K562 (cell line): ENCODE measurements at regions not wholly inside any gene's neighbourhood (a gene's known extent, or its start where the extent isn't known, plus 50 kb on each side); places are given as distances from the start of the nearest gene placed in this dataset.

Experiments
- ATAC-seq: fragments of 200-7000 bp; cut with Tn5 transposase; 3 replicates; pipeline ENCODE4 v1.9.1; 2020; ENCODE audit warnings: moderate library complexity
- BruUV-seq: library from RNA; stranded (reverse); fragments of 400-500 nt; replicated peaks from 2 replicates; lab custom pipeline; 2021; lab: Mats Ljungman, UMichigan
- CTCF ChIA-PET: fragments of 300-600 bp; formaldehyde crosslinking; extraction: SDS; loops from one replicate; lab custom pipeline; 2021; ENCODE audit warnings: low intra/inter-chr PET ratio; lab: Yijun Ruan, JAX
- POLR2A ChIA-PET: fragments of 300-600, 350-650 bp; sonication (Branson Sonifier 250); formaldehyde crosslinking; extraction: SDS; loops from one replicate; lab custom pipeline; 2021; ENCODE audit warnings: antibody characterized with exemption, inconsistent platforms; lab: Yijun Ruan, JAX
- DNase-seq, 4 experiments: peaks; one replicate each; pipeline versions ENCODE4 v3.0.0 to v3.0.0-alpha.2; 2011 to 2018; ENCODE audit warnings: low spot score in 3 of 4, mixed read lengths in 3 of 4; ENCODE audit errors: extremely low read depth in 1 of 4
- FAIRE-seq: peaks from 2 replicates; lab custom pipeline; 2011; peaks lifted over from hg19 to GRCh38; lab: Jason Lieb, UNC
- H2AFZ ChIP-seq: 2 replicates; pipeline ENCODE4 v1.6.0; 2011; ENCODE audit warnings: low read depth, low read length, control low read depth, inconsistent platforms
- H3K27ac ChIP-seq: fragments of 200-600 bp; 3 replicates; pipeline ENCODE4 v1.8.0; 2011; ENCODE audit warnings: low read depth, mild to moderate bottlenecking, control low read depth, inconsistent platforms, low read length, moderate library complexity, mixed read lengths; ENCODE audit errors: extremely low read depth
- H3K27me3 ChIP-seq, 2 experiments: fragments of 300-600 bp in 1 of 2; 2 replicates in 1 of 2; 3 replicates in 1 of 2; pipeline versions ENCODE4 v1.6.0 to v1.8.0; 2011; ENCODE audit warnings: inconsistent platforms in 2 of 2, low read length in 2 of 2, mild to moderate bottlenecking in 1 of 2, mixed read lengths in 1 of 2, moderate library complexity in 1 of 2; ENCODE audit not compliant: control insufficient read depth in 2 of 2, insufficient read depth in 2 of 2
- H3K36me3 ChIP-seq: fragments of 300-600 bp; 3 replicates; pipeline ENCODE4 v1.8.0; 2011; ENCODE audit warnings: mild to moderate bottlenecking, low read length, inconsistent platforms; ENCODE audit not compliant: control insufficient read depth, insufficient read depth
- H3K4me1 ChIP-seq, 2 experiments: fragments of 200-600 bp in 1 of 2; replicated peaks in 1 of 2; 2 replicates in 1 of 2; 3 replicates in 1 of 2; pipeline versions ENCODE4 v1.5.1 to v1.8.0; 2011; ENCODE audit warnings: inconsistent platforms in 2 of 2, low read length in 2 of 2, mild to moderate bottlenecking in 1 of 2, mixed read lengths in 1 of 2, moderate library complexity in 1 of 2; ENCODE audit not compliant: control insufficient read depth in 2 of 2, insufficient read depth in 2 of 2
- H3K4me2 ChIP-seq: 2 replicates; pipeline ENCODE4 v1.6.1; 2011; ENCODE audit warnings: low read length, control low read depth, inconsistent platforms, mixed read lengths; ENCODE audit not compliant: insufficient read depth
- H3K4me3 ChIP-seq: fragments of 200-600 bp; sonication (generic), shearing (Covaris generic); 2 replicates; pipeline ENCODE4 v1.5.1; 2016; ENCODE audit warnings: control low read depth, inconsistent platforms
- H3K79me2 ChIP-seq: fragments of 200-600 bp; 3 replicates; pipeline ENCODE4 v1.8.0; 2011; ENCODE audit warnings: low read length, inconsistent platforms; ENCODE audit not compliant: control insufficient read depth, insufficient read depth
- H3K9ac ChIP-seq, 2 experiments: 2 replicates each; pipeline versions ENCODE4 v1.6.0 to v1.6.1; 2011; ENCODE audit warnings: low read depth in 2 of 2, low read length in 2 of 2, control low read depth in 1 of 2, inconsistent platforms in 1 of 2, mild to moderate bottlenecking in 1 of 2, mixed read lengths in 1 of 2; ENCODE audit not compliant: insufficient read depth in 1 of 2
- H3K9me1 ChIP-seq: one replicate; pipeline ENCODE4 v1.6.0; 2011; ENCODE audit warnings: inconsistent platforms, mild to moderate bottlenecking, low read length, moderate library complexity; ENCODE audit not compliant: control insufficient read depth, insufficient read depth
- H3K9me3 ChIP-seq: replicated peaks from 2 replicates; pipeline ENCODE4 v1.5.1; 2011; ENCODE audit warnings: low read depth, low read length, inconsistent platforms; ENCODE audit not compliant: control insufficient read depth, insufficient read depth
- H4K20me1 ChIP-seq: replicated peaks from 2 replicates; pipeline ENCODE4 v1.6.1; 2011; ENCODE audit warnings: low read length, inconsistent platforms, mixed read lengths; ENCODE audit not compliant: control insufficient read depth, insufficient read depth
- ESRRB ChIP-seq: fragments of 250-450 bp; sonication (Bioruptor Pico); IDR thresholded peaks from 2 replicates; pipeline ENCODE4 v1.5.0; 2020; ENCODE audit warnings: mild to moderate bottlenecking, moderate library complexity, borderline replicate concordance
- HOXB6 ChIP-seq: fragments of 250-450 bp; sonication (Bioruptor Pico); IDR thresholded peaks from 2 replicates; pipeline ENCODE4 v1.5.1; 2022; ENCODE audit warnings: mild to moderate bottlenecking, borderline replicate concordance
- SMAD3 ChIP-seq: fragments of 450-650 bp; formaldehyde crosslinking; conservative IDR thresholded peaks from 2 replicates; pipeline ENCODE4 v1.4.0; 2020; ENCODE audit warnings: mild to moderate bottlenecking
- TAF15 ChIP-seq: fragments of 200-400 bp; formaldehyde crosslinking; IDR thresholded peaks from 2 replicates; pipeline ENCODE4 v1.6.1; 2017; ENCODE audit warnings: mild to moderate bottlenecking, low read depth, low read length, moderate library complexity
- ZBTB33 ChIP-seq: sonication (generic); formaldehyde crosslinking; IDR thresholded peaks from 2 replicates; pipeline ENCODE4 v1.8.1; 2023; ENCODE audit warnings: mild to moderate bottlenecking, missing genetic modification reagents
- WGBS: fragments of 100-300 bp; shearing (Covaris generic); methylation state at CpG from one replicate; pipeline ENCODE4 v1.1.6; 2016; ENCODE audit warnings: low coverage, mixed read lengths; ENCODE audit not compliant: insufficient coverage; ENCODE audit errors: missing lambda C conversion rate; 5-methylcytosine and 5-hydroxymethylcytosine counted together
- in situ Hi-C: fragments of 300-500 bp; cut with MboI; formaldehyde crosslinking; loops from 4 replicates; pipeline ENCODE4 v1.15.0; 2018; ENCODE audit warnings: inconsistent platforms, mixed read lengths
- intact Hi-C: fragments of 100-400 bp; cut with micrococcal nuclease; formaldehyde crosslinking; loops from 2 replicates; pipeline ENCODE4 v1.14.2; 2022
- TF ChIP-seq, protein P1 (sequence below): sonication (generic); formaldehyde crosslinking; IDR thresholded peaks from 2 replicates; pipeline ENCODE4 v1.8.0; 2022; ENCODE audit warnings: mild to moderate bottlenecking, missing genetic modification reagents

- H3K4me1 ChIP-seq = no peaks in the 10 kb centered on the region
- in situ Hi-C loops = no loop called here
- ATAC-seq (no peak), DNase-seq (no peak)
- H3K9me3 ChIP-seq = no peaks in the 10 kb centered on the region
- POLR2A ChIA-PET = no interaction called here
- no peak overlapping the region for H3K4me2 ChIP-seq
- no peaks in the 10 kb centered on the region for H3K79me2 ChIP-seq
- CTCF ChIA-PET = no interaction called here
- no TSS peak for BruUV-seq
- H3K36me3 ChIP-seq = no peaks in the 10 kb centered on the region
- intact Hi-C loops = no loop called here
- WGBS = 0% methylated on average over 1 of the region's 1 CpG
- H3K9ac ChIP-seq = no peak overlapping the region
- no peaks in the 10 kb centered on the region for H3K9me1 ChIP-seq
- H3K27me3 ChIP-seq = no peaks in the 10 kb centered on the region
- TF ChIP-seq ESRRB (CRISPR knock-in tag) = no peak
- TF ChIP-seq SMAD3 = no peak
- no peak for TF ChIP-seq ZBTB33 (CRISPR knock-in tag)
- no peak for TF ChIP-seq HOXB6 (CRISPR knock-in tag)
- no peak for TF ChIP-seq TAF15
- TF ChIP-seq, protein P1, sequence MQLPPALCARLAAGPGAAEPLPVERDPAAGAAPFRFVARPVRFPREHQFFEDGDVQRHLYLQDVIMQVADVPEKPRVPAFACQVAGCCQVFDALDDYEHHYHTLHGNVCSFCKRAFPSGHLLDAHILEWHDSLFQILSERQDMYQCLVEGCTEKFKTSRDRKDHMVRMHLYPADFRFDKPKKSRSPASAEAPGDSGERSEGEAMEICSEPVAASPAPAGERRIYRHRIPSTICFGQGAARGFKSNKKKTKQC (CRISPR knock-in tag) = no peak
- TF ChIP-seq, all 486 proteins: peak for 0
- FAIRE-seq = no peak
- Histone ChIP-seq H3K4me3 (no peak overlapping the region), H2AFZ (no peak overlapping the region), H4K20me1 (no peaks in the 10 kb centered on the region), H3K27ac (no peak overlapping the region)
These were observed 110.7 kb upstream of the EFNA5 start for GRCh38 chr5:107781451-107781850.
